Liver (tissue), 7 donors: ENCODE measurements at regions not wholly inside any gene's neighbourhood (a gene's known extent, or its start where the extent isn't known, plus 50 kb on each side); places are given as distances from the start of the nearest gene placed in this dataset.

Experiments used
- DNase-seq: peaks from one replicate; pipeline ENCODE4 v3.0.0-alpha.2; 2017; ENCODE audit warnings: low spot score
- H3K27ac ChIP-seq, 2 donors: one replicate each; pipeline ENCODE4 v1.7.0; 2013; ENCODE audit warnings: inconsistent platforms in 2 of 2, low read length in 2 of 2, control low read depth in 1 of 2, low read depth in 1 of 2, mild to moderate bottlenecking in 1 of 2
- H3K27me3 ChIP-seq, 4 donors: one replicate each; pipeline versions ENCODE4 v1.6.1 to v1.7.0; 2013; ENCODE audit warnings: low read length in 3 of 4, inconsistent platforms in 1 of 4, mild to moderate bottlenecking in 1 of 4, moderate library complexity in 1 of 4; ENCODE audit not compliant: control insufficient read depth in 4 of 4, insufficient read depth in 4 of 4
- H3K36me3 ChIP-seq, 4 donors: one replicate each; pipeline versions ENCODE4 v1.6.1 to v1.7.0; 2013; ENCODE audit warnings: low read length in 3 of 4, mild to moderate bottlenecking in 3 of 4, low read depth in 1 of 4, moderate library complexity in 1 of 4; ENCODE audit not compliant: control insufficient read depth in 4 of 4, insufficient read depth in 3 of 4
- H3K4me1 ChIP-seq, 4 donors: one replicate each; pipeline versions ENCODE4 v1.6.1 to v1.7.0; 2013; ENCODE audit warnings: low read length in 3 of 4, mild to moderate bottlenecking in 3 of 4, moderate library complexity in 1 of 4; ENCODE audit not compliant: control insufficient read depth in 4 of 4, insufficient read depth in 4 of 4
- H3K4me3 ChIP-seq, 3 donors: one replicate each; pipeline versions ENCODE4 v1.6.1 to v1.7.0; 2013; ENCODE audit warnings: low read length in 3 of 3, control low read depth in 1 of 3, low read depth in 1 of 3, mild to moderate bottlenecking in 1 of 3
- H3K9ac ChIP-seq, 2 donors: one replicate each; pipeline ENCODE4 v1.7.0; 2013; ENCODE audit warnings: low read length in 2 of 2, mild to moderate bottlenecking in 2 of 2, moderate library complexity in 2 of 2, control low read depth in 1 of 2, low read depth in 1 of 2
- H3K9me3 ChIP-seq, 4 donors: one replicate each; pipeline versions ENCODE4 v1.6.1 to v1.7.0; 2013; ENCODE audit warnings: low read length in 3 of 4; ENCODE audit not compliant: control insufficient read depth in 4 of 4
- ATF3 ChIP-seq: IDR thresholded peaks from 2 replicates; pipeline ENCODE4 v1.6.1; 2016; ENCODE audit warnings: antibody characterized with exemption
- EGR1 ChIP-seq, 2 donors: IDR thresholded peaks; 2 replicates each; pipeline ENCODE4 v1.6.1; 2016 to 2018; ENCODE audit warnings: antibody characterized with exemption in 2 of 2, low read depth in 2 of 2
- GABPA ChIP-seq, 2 donors: IDR thresholded peaks in 1 of 2; conservative IDR thresholded peaks in 1 of 2; 2 replicates each; pipeline ENCODE4 v1.6.1; 2016; ENCODE audit warnings: antibody characterized with exemption in 2 of 2, mild to moderate bottlenecking in 1 of 2, moderate library complexity in 1 of 2
- HNF4A ChIP-seq, 2 donors: conservative IDR thresholded peaks; 2 replicates each; pipeline ENCODE4 v1.6.1; 2016; ENCODE audit warnings: antibody characterized with exemption in 2 of 2, mild to moderate bottlenecking in 2 of 2
- HNF4G ChIP-seq: IDR thresholded peaks from 2 replicates; pipeline ENCODE4 v1.6.1; 2016; ENCODE audit warnings: antibody characterized with exemption
- JUND ChIP-seq, 2 donors: IDR thresholded peaks; 2 replicates each; pipeline ENCODE4 v1.6.1; 2016; ENCODE audit warnings: antibody characterized with exemption in 2 of 2
- MAX ChIP-seq: IDR thresholded peaks from 2 replicates; pipeline ENCODE4 v1.6.1; 2016; ENCODE audit warnings: antibody characterized with exemption
- NR2F2 ChIP-seq: IDR thresholded peaks from 2 replicates; pipeline ENCODE4 v1.6.1; 2016; ENCODE audit warnings: antibody characterized with exemption
- RAD21 ChIP-seq, 2 donors: IDR thresholded peaks; 2 replicates each; pipeline ENCODE4 v1.6.1; 2016; ENCODE audit warnings: antibody characterized with exemption in 2 of 2, mild to moderate bottlenecking in 2 of 2
- REST ChIP-seq: IDR thresholded peaks from 2 replicates; pipeline ENCODE4 v1.6.1; 2016; ENCODE audit warnings: antibody characterized with exemption, mild to moderate bottlenecking
- RXRA ChIP-seq, 2 donors: IDR thresholded peaks; 2 replicates each; pipeline ENCODE4 v1.6.1; 2017 to 2018; ENCODE audit warnings: antibody characterized with exemption in 2 of 2, mild to moderate bottlenecking in 1 of 2
- SP1 ChIP-seq: IDR thresholded peaks from 2 replicates; pipeline ENCODE4 v1.6.1; 2018; ENCODE audit warnings: antibody characterized with exemption, mild to moderate bottlenecking
- TAF1 ChIP-seq: conservative IDR thresholded peaks from 2 replicates; pipeline ENCODE4 v1.6.1; 2016; ENCODE audit warnings: antibody characterized with exemption, mild to moderate bottlenecking
- YY1 ChIP-seq: IDR thresholded peaks from 2 replicates; pipeline ENCODE4 v1.6.1; 2016; ENCODE audit warnings: antibody characterized with exemption, mild to moderate bottlenecking
- ZBTB33 ChIP-seq: IDR thresholded peaks from 2 replicates; pipeline ENCODE4 v1.6.1; 2016; ENCODE audit warnings: antibody characterized with exemption
- WGBS: extraction: QIAGEN DNeasy Blood & Tissue Kit; methylation state at CpG from one replicate; pipeline ENCODE4 v1.1.7; 2013; 5-methylcytosine and 5-hydroxymethylcytosine counted together
- donor health status: healthy.
- donor health status: healthy.
- donor health status: healthy.
- donor health status: healthy.

- no peak overlapping the region for H3K4me3 ChIP-seq
- H3K9me3 ChIP-seq = peaks cover 0 to 3% (median 0%) of the 10 kb centered on the region in 4 donors
- no peak for DNase-seq
- no peaks in the 10 kb centered on the region for H3K4me1 ChIP-seq
- WGBS = 66% methylated on average over 6 of the region's 6 CpGs
- H3K27ac ChIP-seq = no peak overlapping the region
- H3K9ac ChIP-seq = no peak overlapping the region
- H3K27me3 ChIP-seq = no peaks in the 10 kb centered on the region
- TF ChIP-seq SP1 (no peak), HNF4G (no peak), NR2F2 (no peak), YY1 (no peak), RAD21 (IDR thresholded peaks at IDR 0.05) (no peak), GABPA (IDR thresholded peaks at IDR 0.05 in 1 of 2, conservative IDR thresholded peaks at IDR 0.05 in 1 of 2) (no peak), MAX (no peak), ZBTB33 (no peak), EGR1 (IDR thresholded peaks at IDR 0.05; ENCODE audit: low read depth in 2 of 2) (no peak), TAF1 (no peak), REST (no peak), ATF3 (no peak), JUND (IDR thresholded peaks at IDR 0.05) (no peak)
- no peaks in the 10 kb centered on the region for H3K36me3 ChIP-seq
Measured at GRCh38 chr11:42013656-42014201, 554.3 kb upstream of the LRRC4C start.

- Histone ChIP-seq H3K27ac (no peak overlapping the region), H3K36me3 (no peaks in the 10 kb centered on the region), H3K9ac (no peak overlapping the region), H3K9me3 (no peaks in the 10 kb centered on the region), H3K4me1 (no peaks in the 10 kb centered on the region), H3K4me3 (no peak overlapping the region), H3K27me3 (no peaks in the 10 kb centered on the region)
- TF ChIP-seq YY1 (no peak), RAD21 (IDR thresholded peaks at IDR 0.05) (no peak), RXRA (IDR thresholded peaks at IDR 0.05) (no peak), ZBTB33 (no peak), ATF3 (no peak), EGR1 (IDR thresholded peaks at IDR 0.05; ENCODE audit: low read depth in 2 of 2) (no peak), HNF4A (conservative IDR thresholded peaks at IDR 0.05) (no peak), TAF1 (no peak)
- no peak for DNase-seq
- WGBS = 74% methylated on average over 2 of the region's 2 CpGs
Measured at GRCh38 chr11:42021911-42022310, 562.5 kb upstream of the LRRC4C start.
